PC-9 (cell line): ENCODE measurements at regions not wholly inside any gene's neighbourhood (a gene's known extent, or its start where the extent isn't known, plus 50 kb on each side); places are given as distances from the start of the nearest gene placed in this dataset.
"Not testable (repeated sequence)": the region's sequence is repeated elsewhere in the genome, so short reads cannot be mapped to it uniquely, and the experiment has no call there.

ENCODE experiments used
- BruUV-seq: library from RNA; stranded (reverse); fragments of 400-500 nt; replicated peaks from 2 replicates; lab custom pipeline; 2021; lab: Mats Ljungman, UMichigan
- CTCF ChIA-PET: fragments of 300-600 bp; sonication (Branson Sonifier 250); formaldehyde crosslinking; loops from one replicate; lab custom pipeline; 2022; ENCODE audit warnings: antibody characterized with exemption; lab: Charles Lee
- POLR2A ChIA-PET: fragments of 300-600 bp; sonication (Branson Sonifier 250); formaldehyde crosslinking; loops from one replicate; lab custom pipeline; 2022; ENCODE audit warnings: antibody characterized with exemption; ENCODE audit not compliant: unreplicated experiment; lab: Charles Lee
- DNase-seq, 2 experiments: peaks; one replicate each; pipeline versions ENCODE4 v3.0.0 to v3.0.0-alpha.2; 2015 to 2022; ENCODE audit warnings: mixed read lengths in 1 of 2
- H2AFZ ChIP-seq: fragments of 200-600 bp; sonication (generic); 2 replicates; pipeline ENCODE4 v1.8.1; 2017; ENCODE audit warnings: antibody characterized with exemption
- H3F3A ChIP-seq: fragments of 200-600 bp; sonication (generic); 2 replicates; pipeline ENCODE4 v1.8.1; 2017; ENCODE audit warnings: antibody characterized with exemption, mild to moderate bottlenecking, low read depth; ENCODE audit not compliant: insufficient read depth
- H3K27ac ChIP-seq: fragments of 200-600 bp; sonication (generic); 2 replicates; pipeline ENCODE4 v1.6.1; 2016; ENCODE audit warnings: mixed run types
- H3K27me3 ChIP-seq: fragments of 200-600 bp; sonication (generic); 2 replicates; pipeline ENCODE4 v1.6.1; 2016; ENCODE audit warnings: low read depth, mixed run types; ENCODE audit not compliant: insufficient read depth
- H3K36me3 ChIP-seq: fragments of 200-600 bp; sonication (generic); 2 replicates; pipeline ENCODE4 v1.6.1; 2016; ENCODE audit warnings: low read depth, mixed run types
- H3K4me1 ChIP-seq: fragments of 200-600 bp; sonication (generic); replicated peaks from 2 replicates; pipeline ENCODE4 v1.6.1; 2016; ENCODE audit warnings: mixed run types; ENCODE audit not compliant: insufficient read depth
- H3K4me2 ChIP-seq: fragments of 200-600 bp; sonication (generic); 2 replicates; pipeline ENCODE4 v1.6.1; 2017; ENCODE audit warnings: mixed run types
- H3K4me3 ChIP-seq: fragments of 200-600 bp; sonication (generic); 2 replicates; pipeline ENCODE4 v1.6.1; 2016; ENCODE audit warnings: mixed run types
- H3K79me2 ChIP-seq: fragments of 200-600 bp; sonication (generic); 2 replicates; pipeline ENCODE4 v1.6.1; 2017; ENCODE audit warnings: low read depth, mixed run types
- H3K9me2 ChIP-seq: fragments of 200-600 bp; sonication (generic); 2 replicates; pipeline ENCODE4 v1.8.1; 2017; ENCODE audit warnings: mild to moderate bottlenecking; ENCODE audit not compliant: insufficient read depth
- H3K9me3 ChIP-seq: fragments of 200-600 bp; sonication (generic); 2 replicates; pipeline ENCODE4 v1.8.1; 2016; ENCODE audit warnings: low read depth; ENCODE audit not compliant: insufficient read depth
- H4K20me1 ChIP-seq: fragments of 200-600 bp; sonication (generic); 2 replicates; pipeline ENCODE4 v1.8.1; 2017; ENCODE audit not compliant: insufficient read depth
- EZH2 ChIP-seq: fragments of 200-600 bp; sonication (generic); IDR thresholded peaks from 2 replicates; pipeline ENCODE4 v1.8.0; 2017; ENCODE audit warnings: antibody characterized with exemption, low read depth
- intact Hi-C: fragments of 100-400 bp; cut with micrococcal nuclease; formaldehyde crosslinking; loops from one replicate; pipeline ENCODE4 v1.10.0; 2022; ENCODE audit not compliant: unreplicated experiment
- TF ChIP-seq, protein P1 (sequence below): fragments of 200-600 bp; sonication (generic); conservative IDR thresholded peaks from 2 replicates; pipeline ENCODE4 v1.6.1; 2017; ENCODE audit warnings: mixed run types, antibody characterized with exemption, mild to moderate bottlenecking, moderate library complexity

- Histone ChIP-seq H2AFZ (no peak overlapping the region), H3K9me2 (no peaks in the 10 kb centered on the region), H4K20me1 (no peaks in the 10 kb centered on the region), H3F3A (no peaks in the 10 kb centered on the region), H3K79me2 (no peaks in the 10 kb centered on the region), H3K4me1 (no peaks in the 10 kb centered on the region), H3K36me3 (no peaks in the 10 kb centered on the region), H3K27me3 (no peaks in the 10 kb centered on the region), H3K4me2 (no peak overlapping the region), H3K9me3 (no peaks in the 10 kb centered on the region), H3K4me3 (no peak overlapping the region), H3K27ac (no peak overlapping the region)
- ChIA-PET POLR2A (no interaction called here), CTCF (no interaction called here)
- DNase-seq, result no peak
- intact Hi-C loops, result no loop called here
- BruUV-seq, result no TSS peak
- TF ChIP-seq, protein P1, sequence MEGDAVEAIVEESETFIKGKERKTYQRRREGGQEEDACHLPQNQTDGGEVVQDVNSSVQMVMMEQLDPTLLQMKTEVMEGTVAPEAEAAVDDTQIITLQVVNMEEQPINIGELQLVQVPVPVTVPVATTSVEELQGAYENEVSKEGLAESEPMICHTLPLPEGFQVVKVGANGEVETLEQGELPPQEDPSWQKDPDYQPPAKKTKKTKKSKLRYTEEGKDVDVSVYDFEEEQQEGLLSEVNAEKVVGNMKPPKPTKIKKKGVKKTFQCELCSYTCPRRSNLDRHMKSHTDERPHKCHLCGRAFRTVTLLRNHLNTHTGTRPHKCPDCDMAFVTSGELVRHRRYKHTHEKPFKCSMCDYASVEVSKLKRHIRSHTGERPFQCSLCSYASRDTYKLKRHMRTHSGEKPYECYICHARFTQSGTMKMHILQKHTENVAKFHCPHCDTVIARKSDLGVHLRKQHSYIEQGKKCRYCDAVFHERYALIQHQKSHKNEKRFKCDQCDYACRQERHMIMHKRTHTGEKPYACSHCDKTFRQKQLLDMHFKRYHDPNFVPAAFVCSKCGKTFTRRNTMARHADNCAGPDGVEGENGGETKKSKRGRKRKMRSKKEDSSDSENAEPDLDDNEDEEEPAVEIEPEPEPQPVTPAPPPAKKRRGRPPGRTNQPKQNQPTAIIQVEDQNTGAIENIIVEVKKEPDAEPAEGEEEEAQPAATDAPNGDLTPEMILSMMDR, result no peak
- TF ChIP-seq EZH2, result no peak
These were observed 101.7 kb upstream of the DNAJC1 start for GRCh38 chr10:22105270-22105669.

GRCh38 chr10:22103701-22104470, 100.4 kb upstream of the DNAJC1 start:
- H3K9me2 ChIP-seq, result no peaks in the 10 kb centered on the region
- intact Hi-C loops, result no loop called here
- H3K4me3 ChIP-seq, result no peak overlapping the region
- POLR2A ChIA-PET, result interaction anchor here (0.6 kb wide), 2 partner anchors 25 to 1473 kb away, joined by 3 to 10 read pairs; no protein-coding TSS in a partner anchor
- no peaks in the 10 kb centered on the region for H3K4me1 ChIP-seq
- DNase-seq, result no peak
- no peak overlapping the region for H3K27ac ChIP-seq
- H4K20me1 ChIP-seq, result no peaks in the 10 kb centered on the region
- no peak overlapping the region for H3K4me2 ChIP-seq
- no peaks in the 10 kb centered on the region for H3F3A ChIP-seq
- H3K36me3 ChIP-seq, result no peaks in the 10 kb centered on the region
- no TSS peak for BruUV-seq
- CTCF ChIA-PET, result interaction anchor here (0.7 kb wide), 1 partner anchor 699 kb away, joined by 4 read pairs; no protein-coding TSS in a partner anchor
- H3K27me3 ChIP-seq, result no peaks in the 10 kb centered on the region
- TF ChIP-seq, protein P1, result peak; percentile 59
- TF ChIP-seq EZH2, result no peak
- no peaks in the 10 kb centered on the region for H3K9me3 ChIP-seq
- H3K79me2 ChIP-seq, result no peaks in the 10 kb centered on the region
- H2AFZ ChIP-seq, result no peak overlapping the region

- H4K20me1 ChIP-seq, result no peaks in the 10 kb centered on the region
- intact Hi-C loops, result no loop called here
- H2AFZ ChIP-seq, result no peak overlapping the region
- POLR2A ChIA-PET, result no interaction called here
- H3K9me2 ChIP-seq, result no peaks in the 10 kb centered on the region
- H3K4me1 ChIP-seq, result no peaks in the 10 kb centered on the region
- H3K4me3 ChIP-seq, result no peak overlapping the region
- no peak for DNase-seq
- TF ChIP-seq, protein P1, result no peak
- TF ChIP-seq EZH2, result no peak
- no peaks in the 10 kb centered on the region for H3K9me3 ChIP-seq
- H3F3A ChIP-seq, result no peaks in the 10 kb centered on the region
- H3K79me2 ChIP-seq, result no peaks in the 10 kb centered on the region
- no TSS peak for BruUV-seq
- H3K27ac ChIP-seq, result no peak overlapping the region
- H3K36me3 ChIP-seq, result no peaks in the 10 kb centered on the region
- no peaks in the 10 kb centered on the region for H3K27me3 ChIP-seq
- H3K4me2 ChIP-seq, result no peak overlapping the region
- CTCF ChIA-PET, result no interaction called here
These were observed 94.2 kb upstream of the DNAJC1 start for GRCh38 chr10:22097696-22098095.

GRCh38 chr10:22091260-22091659, 87.7 kb upstream of the DNAJC1 start:
- intact Hi-C loops, H2AFZ ChIP-seq, H3K4me3 ChIP-seq, CTCF ChIA-PET, H3K27me3 ChIP-seq, H4K20me1 ChIP-seq, H3K9me2 ChIP-seq, DNase-seq, BruUV-seq, H3K4me2 ChIP-seq, H3F3A ChIP-seq, H3K27ac ChIP-seq, H3K36me3 ChIP-seq, POLR2A ChIA-PET, H3K9me3 ChIP-seq, H3K79me2 ChIP-seq: not testable (repeated sequence)
- peaks cover 13% of the 10 kb centered on the region for H3K4me1 ChIP-seq
